Vagina (tissue), 2 donors: ENCODE measurements at regions not wholly inside any gene's neighbourhood (a gene's known extent, or its start where the extent isn't known, plus 50 kb on each side); places are given as distances from the start of the nearest gene placed in this dataset.

ENCODE experiments used
- POLR2A ChIP-seq, 2 donors: fragments of 450-650 bp; IDR thresholded peaks; one replicate each; pipeline ENCODE4 v1.6.1; 2017; ENCODE audit warnings: antibody characterized with exemption in 2 of 2, mild to moderate bottlenecking in 2 of 2, moderate library complexity in 2 of 2
- TF ChIP-seq, protein P1 (sequence below), 3 experiments: fragments of 450-650 bp in 2 of 3; fragments of 200-600 bp in 1 of 3; sonication (generic) in 1 of 3; IDR thresholded peaks; one replicate each; pipeline ENCODE4 v1.5.1; 2017 to 2019; ENCODE audit warnings: antibody characterized with exemption in 3 of 3, mild to moderate bottlenecking in 2 of 3, moderate library complexity in 2 of 3

- TF ChIP-seq, protein P1, sequence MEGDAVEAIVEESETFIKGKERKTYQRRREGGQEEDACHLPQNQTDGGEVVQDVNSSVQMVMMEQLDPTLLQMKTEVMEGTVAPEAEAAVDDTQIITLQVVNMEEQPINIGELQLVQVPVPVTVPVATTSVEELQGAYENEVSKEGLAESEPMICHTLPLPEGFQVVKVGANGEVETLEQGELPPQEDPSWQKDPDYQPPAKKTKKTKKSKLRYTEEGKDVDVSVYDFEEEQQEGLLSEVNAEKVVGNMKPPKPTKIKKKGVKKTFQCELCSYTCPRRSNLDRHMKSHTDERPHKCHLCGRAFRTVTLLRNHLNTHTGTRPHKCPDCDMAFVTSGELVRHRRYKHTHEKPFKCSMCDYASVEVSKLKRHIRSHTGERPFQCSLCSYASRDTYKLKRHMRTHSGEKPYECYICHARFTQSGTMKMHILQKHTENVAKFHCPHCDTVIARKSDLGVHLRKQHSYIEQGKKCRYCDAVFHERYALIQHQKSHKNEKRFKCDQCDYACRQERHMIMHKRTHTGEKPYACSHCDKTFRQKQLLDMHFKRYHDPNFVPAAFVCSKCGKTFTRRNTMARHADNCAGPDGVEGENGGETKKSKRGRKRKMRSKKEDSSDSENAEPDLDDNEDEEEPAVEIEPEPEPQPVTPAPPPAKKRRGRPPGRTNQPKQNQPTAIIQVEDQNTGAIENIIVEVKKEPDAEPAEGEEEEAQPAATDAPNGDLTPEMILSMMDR (IDR thresholded peaks at IDR 0.05), result no peak
- no peak for TF ChIP-seq POLR2A (IDR thresholded peaks at IDR 0.05)
Measured at GRCh38 chr18:5828913-5829312, 66.4 kb downstream of the TMEM200C start.
